ENCODE measurements at regions not wholly inside any gene's neighbourhood (a gene's known extent, or its start where the extent isn't known, plus 50 kb on each side); places are given as distances from the start of the nearest gene placed in this dataset.

DNA sequence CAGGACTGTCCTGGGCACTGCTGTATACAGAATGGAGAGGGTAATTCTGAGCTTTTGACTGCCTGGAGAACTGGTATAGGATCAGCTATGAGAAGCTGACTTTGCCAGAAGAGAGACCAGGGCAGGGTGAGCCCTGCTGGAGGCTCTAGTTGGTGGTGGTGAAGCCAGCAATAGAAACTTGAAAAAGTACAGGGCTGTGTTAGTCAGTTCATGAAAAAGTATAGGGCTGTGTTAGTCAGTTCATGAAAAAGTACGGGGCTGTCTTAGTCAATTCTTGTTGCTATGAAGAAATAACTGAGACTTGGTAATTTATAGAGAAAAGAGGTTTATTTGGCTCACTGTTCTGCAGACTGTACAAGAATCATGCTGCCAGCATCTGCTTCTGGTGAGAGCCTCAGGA is 63.5 kb upstream of the C2CD4B start:
- TF ChIP-seq, protein P1, sequence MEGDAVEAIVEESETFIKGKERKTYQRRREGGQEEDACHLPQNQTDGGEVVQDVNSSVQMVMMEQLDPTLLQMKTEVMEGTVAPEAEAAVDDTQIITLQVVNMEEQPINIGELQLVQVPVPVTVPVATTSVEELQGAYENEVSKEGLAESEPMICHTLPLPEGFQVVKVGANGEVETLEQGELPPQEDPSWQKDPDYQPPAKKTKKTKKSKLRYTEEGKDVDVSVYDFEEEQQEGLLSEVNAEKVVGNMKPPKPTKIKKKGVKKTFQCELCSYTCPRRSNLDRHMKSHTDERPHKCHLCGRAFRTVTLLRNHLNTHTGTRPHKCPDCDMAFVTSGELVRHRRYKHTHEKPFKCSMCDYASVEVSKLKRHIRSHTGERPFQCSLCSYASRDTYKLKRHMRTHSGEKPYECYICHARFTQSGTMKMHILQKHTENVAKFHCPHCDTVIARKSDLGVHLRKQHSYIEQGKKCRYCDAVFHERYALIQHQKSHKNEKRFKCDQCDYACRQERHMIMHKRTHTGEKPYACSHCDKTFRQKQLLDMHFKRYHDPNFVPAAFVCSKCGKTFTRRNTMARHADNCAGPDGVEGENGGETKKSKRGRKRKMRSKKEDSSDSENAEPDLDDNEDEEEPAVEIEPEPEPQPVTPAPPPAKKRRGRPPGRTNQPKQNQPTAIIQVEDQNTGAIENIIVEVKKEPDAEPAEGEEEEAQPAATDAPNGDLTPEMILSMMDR (IDR thresholded peaks at IDR 0.05): no peak
- TF ChIP-seq KAT7 (CRISPR knock-in tag; IDR thresholded peaks at IDR 0.05; ENCODE audit: borderline replicate concordance) (no peak), JUN (CRISPR knock-in tag; IDR thresholded peaks at IDR 0.05) (no peak), NR2C2 (CRISPR knock-in tag; IDR thresholded peaks at IDR 0.05) (no peak), NFYB (CRISPR knock-in tag; conservative IDR thresholded peaks at IDR 0.05; ENCODE audit: low read depth) (no peak)
- TF ChIP-seq, protein P2, sequence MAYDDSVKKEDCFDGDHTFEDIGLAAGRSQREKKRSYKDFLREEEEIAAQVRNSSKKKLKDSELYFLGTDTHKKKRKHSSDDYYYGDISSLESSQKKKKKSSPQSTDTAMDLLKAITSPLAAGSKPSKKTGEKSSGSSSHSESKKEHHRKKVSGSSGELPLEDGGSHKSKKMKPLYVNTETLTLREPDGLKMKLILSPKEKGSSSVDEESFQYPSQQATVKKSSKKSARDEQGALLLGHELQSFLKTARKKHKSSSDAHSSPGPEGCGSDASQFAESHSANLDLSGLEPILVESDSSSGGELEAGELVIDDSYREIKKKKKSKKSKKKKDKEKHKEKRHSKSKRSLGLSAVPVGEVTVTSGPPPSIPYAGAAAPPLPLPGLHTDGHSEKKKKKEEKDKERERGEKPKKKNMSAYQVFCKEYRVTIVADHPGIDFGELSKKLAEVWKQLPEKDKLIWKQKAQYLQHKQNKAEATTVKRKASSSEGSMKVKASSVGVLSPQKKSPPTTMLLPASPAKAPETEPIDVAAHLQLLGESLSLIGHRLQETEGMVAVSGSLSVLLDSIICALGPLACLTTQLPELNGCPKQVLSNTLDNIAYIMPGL (CRISPR knock-in tag; IDR thresholded peaks at IDR 0.05): no peak
